ENCODE measurements at regions not wholly inside any gene's neighbourhood (a gene's known extent, or its start where the extent isn't known, plus 50 kb on each side); places are given as distances from the start of the nearest gene placed in this dataset.
"Not testable (repeated sequence)": the region's sequence is repeated elsewhere in the genome, so short reads cannot be mapped to it uniquely, and the experiment has no call there.

DNA sequence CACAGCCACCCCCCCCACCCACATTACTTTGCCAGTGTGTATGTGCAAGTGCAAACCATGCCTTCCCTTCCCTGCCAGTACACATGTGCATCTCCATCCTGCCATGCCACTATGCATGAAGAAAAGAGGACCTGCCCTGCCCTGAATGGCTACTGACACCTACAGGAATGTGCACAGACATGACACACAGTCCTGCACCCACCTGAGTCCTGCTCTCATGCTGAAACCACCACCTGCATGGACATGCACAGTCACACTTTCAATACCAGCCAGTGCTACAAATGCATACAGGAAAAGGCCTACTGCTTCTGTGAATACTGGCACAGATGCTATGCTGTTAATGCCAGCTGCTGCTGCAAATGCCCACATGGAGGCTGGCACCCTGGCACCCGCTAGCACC is 334.4 kb upstream of the DLGAP1 start:
- no peak for DNase-seq

DNA sequence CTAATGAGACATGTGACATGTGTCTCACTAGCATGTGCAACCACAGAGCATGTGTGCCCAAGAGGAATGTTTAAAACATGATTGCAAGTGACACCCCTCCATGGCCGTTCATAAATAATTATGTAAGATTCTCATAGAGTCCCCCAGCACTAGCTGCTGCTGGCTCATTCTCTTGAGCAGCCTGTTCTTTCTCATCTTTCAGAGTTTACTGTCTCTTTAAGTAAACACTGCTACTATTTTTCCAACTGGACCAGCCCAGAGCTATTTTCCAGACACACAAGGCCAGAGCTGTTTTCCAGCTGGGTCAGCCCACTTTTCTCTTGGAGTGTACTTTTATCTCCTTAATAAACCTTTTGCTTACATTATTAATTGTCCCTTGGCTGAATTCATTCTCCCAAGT is 326.8 kb upstream of the DLGAP1 start:
- no peak for DNase-seq

DNA sequence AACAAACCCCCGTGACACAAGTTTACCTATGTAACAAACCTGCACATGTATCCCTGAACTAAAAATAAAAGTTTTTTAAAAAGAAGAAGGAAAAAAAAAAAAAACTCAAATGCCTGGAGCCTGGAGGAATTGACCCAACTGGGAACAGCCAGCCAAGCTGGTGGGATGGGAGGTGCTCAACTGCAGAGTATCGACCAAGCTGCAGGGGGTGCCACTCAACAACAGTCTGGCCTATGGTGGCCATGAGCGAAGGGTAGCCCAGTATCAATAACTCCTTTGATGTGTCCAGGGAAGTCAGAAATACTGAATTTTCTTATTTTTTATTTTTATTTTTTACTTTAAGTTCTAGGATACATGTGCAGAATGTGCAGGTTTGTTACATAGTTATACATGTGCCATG is 310.3 kb upstream of the DLGAP1 start:
- DNase-seq = no peak

DNA sequence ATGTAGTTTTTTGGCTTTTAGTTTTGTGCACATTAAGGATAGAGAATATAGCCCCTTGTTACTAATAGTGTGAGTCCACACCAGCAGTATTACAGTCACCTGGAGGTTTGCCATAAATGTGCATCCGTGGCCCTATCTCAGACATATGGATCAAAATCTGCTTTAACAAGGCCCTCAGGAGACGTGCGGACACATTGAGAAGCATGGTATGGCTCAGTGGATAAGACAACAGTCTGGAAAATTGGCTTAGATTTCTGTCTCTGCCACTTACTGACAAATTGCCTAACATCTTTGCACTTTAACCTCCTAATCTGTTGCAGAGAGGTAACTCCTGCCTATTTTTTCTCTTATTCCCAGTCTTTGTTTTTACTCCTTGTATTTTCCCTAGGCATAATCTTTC is 307.2 kb upstream of the DLGAP1 start:
- DNase-seq = no peak

DNA sequence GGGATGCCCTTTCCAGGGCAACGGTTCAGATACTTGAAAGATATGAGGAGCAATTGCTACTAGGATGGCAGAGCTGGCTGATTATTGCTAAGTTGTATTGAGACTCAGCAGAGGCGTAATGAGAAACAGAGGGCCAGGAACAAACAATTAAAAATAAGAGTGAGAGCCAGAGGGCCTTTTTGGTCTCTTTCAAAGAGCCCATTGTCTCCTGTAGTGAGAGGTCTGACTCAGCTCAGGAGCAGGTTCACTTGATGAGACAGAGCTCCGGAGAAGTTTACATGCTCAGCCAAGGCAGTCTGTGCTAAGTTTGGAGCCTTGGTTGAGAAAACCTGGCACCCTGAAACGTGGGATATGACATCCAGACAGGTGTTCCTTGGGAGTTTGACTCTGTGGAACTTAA is 303.9 kb upstream of the DLGAP1 start:
- DNase-seq = no peak

DNA sequence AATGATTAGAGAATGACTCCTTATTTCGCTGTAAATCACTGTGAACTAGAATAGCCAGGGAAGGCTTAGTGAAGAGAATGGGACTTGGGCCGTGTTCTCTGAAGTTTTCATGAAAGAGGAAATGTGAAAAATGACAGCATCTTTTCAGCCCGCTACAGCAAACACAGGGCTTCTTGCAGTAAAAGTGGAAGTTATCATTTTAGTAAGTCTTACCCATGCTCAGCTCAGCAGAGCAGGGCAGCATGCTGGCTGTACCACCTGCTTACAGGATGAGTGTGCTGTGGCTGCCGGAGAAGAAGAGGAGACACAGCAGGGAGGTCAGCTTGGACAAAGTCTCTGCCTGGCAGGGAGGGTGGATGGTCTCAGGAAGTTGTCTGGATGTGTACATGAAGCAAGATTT is 300.7 kb upstream of the DLGAP1 start:
- DNase-seq = no peak

DNA sequence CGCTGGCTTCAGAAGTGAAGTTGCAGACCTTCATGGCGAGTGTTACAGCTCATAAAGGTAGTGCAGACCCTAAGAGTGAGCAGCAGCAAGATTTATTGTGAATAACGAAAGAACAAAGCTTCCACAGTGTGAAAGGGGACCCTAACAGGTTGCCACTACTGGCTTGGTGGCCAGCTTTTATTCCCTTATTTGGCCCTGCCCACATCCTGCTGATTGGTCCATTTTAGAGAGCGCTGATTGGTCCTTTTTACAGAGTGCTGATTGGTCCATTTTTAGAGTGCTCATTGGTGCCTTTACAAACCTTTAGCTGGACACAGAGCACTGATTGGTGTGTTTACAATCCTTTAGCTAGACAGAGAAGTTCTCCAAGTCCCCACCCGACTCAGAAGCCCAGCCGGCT is 298.0 kb upstream of the DLGAP1 start:
- DNase-seq = not testable (repeated sequence)

DNA sequence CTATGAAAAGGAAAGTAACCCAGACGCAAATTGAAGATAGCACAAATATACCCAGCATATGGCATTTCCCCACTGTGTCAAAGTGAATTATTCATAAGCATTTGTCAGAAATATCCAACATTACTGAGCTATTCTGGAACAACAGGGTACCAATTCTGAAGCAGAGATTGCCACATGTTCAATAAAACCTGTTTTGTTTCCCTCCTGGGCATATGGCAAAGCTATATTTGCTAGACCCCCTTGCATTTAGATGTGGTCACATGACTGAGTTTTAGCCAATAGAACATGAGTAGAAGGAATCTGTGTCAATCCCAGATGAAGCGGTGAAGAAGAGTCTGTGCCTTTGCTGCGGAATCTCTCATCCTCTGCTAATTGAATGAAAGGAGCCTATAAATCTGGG is 296.4 kb upstream of the DLGAP1 start:
- DNase-seq = no peak

DNA sequence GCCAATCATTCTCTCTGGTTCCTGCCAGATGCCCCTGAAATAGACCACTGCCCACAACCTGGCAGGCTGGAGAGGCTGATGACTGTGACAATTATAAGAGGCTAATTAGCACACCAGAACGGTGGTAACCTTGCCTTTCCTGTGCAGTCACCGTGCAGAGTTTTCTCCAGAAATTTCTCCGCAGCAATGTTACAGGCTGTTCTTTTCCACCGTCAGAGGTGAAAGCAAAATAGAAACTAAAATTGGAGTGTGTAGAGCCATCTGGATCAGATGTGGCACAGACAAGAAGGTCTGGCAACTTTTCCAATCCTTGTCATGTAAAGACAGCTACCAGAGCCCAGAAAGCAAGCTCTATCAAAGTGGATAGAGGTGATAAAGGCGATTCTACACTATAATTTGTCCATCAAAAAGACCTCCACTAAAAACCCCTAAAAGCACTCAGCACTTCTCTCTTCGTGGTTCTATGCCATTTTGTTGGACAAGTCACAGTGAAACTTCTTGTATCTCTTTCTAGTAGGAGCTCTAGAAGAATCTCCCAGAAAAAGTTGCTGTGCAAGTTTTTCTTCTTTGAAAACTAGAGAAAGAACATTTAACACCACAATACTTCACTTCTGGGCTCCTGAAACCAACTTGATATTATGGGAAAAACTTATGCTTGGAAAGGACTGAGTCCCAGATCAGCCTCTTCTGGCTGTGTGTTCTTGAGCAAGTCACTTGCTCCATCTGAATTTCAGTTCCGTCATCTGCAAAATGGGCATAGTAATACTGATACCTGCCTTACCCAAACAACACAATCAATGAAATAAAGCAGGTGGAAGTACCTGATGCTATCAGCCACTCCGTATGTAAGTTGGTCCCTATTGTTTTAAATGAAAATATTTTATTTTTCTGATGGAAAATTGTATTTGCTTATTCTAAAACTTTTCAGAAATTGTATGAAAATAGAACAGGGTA is 295.6 kb upstream of the DLGAP1 start:
- DNase-seq = no peak

DNA sequence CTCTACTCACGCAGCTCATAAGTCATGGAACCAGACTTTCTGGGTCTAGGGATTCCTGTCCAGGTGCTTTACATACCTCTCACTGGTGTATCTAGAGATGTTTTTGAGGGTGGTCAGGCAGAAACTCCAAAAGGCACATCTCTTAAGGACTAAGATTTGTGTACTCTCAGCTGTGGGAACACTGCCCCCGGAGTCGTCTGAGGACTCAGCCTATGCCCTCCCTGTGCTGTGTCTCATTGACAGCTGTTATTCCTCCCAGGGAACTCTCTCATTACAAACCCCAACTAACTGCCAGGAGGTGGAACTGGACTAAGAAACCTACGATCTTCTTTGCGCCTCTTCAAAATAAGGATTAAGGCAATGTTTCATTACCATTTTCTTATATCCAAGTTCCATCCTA is 293.9 kb upstream of the DLGAP1 start:
- DNase-seq = no peak

DNA sequence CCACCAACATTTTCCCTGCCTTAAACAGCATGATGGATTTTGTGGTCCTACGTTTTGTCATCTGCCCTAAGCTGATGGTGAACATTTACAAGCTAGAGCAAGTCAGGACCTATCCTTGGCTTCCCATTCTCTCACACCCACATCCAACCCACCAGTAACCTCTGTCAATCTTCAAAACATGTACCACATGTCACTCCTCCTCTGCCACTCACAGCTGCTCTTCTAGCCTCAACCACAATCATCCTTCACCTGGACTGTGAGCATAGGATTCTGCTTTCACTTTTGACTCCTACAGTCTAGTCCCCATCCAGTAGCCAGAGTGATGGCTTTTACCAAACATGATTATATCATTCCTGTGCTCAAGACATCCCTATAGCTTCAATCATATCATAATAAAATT is 279.8 kb upstream of the DLGAP1 start:
- DNase-seq = no peak

DNA sequence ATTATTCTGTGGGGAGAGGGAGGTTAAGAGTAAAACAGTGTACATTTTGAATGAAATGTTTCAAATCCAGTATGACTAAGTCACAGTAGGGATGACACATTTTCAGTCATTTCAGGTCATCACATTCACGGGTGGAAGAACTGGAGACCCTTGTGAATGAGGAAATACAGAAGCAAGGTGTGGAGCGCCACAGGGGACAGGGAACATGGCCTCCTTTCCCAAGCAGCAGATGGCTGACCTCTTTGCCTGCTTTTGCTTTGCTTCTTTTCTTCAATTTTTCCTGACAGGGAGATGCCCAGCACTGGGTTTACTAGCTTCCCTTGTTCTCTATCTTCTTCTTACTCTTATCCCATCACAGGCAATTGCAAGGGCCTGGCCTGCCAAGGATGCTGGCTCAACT is 278.9 kb upstream of the DLGAP1 start:
- no peak for DNase-seq

DNA sequence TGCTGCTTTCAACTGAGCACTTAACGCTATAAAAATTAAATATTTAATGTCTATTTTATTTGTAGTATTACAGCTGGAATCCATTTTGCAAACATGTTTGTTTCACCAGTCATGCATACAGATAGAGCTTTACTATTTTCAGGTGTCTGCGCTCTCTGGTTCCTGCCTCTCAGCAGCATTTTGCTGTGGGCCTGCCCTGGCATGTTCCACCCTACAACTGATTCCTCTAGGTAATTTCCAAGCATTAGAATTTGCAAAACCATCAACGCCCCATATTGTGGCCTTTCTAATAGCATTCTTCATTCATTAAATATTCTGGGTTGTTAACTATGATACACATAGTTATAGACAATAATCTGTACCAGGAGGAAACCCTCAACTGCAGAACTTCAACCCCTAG is 266.4 kb upstream of the DLGAP1 start:
- no peak for DNase-seq

DNA sequence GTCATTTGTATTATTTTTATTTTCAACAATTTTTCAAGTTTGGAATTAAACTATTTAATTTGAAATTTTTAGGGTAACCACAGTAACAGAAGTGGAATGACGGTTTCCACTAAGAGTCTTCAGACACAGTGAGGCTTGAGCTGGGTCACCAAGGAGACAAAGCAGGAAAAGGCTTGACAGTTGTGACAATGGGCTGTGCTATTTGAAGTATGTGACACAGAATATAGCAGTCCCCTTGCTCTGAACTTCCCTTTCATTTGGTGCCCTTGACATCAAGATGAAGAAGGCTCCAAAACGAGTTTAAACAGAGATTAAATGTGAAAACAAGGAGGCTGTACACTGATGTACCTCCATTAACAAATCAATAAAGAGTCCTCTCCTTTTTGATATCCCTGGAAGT is 265.4 kb upstream of the DLGAP1 start:
- no peak for DNase-seq

DNA sequence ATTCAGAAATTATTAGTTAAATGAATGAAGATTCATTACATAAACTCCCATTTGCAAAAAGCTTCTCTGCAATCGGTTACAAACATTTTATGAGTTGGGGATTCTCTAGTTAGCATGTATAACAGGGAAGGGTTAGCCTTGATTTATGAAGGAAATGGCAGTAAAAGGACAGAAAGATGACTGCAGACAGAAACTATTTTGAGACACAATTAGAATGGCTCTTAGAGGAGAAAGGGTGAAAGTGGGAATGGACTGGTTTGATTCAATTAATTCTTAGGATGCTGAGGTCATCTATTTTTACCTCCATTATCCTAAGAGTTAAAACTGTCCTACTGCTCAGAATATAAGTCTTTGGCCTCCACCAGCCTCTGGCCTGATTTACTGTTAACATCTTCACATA is 250.8 kb upstream of the DLGAP1 start:
- no peak for DNase-seq

DNA sequence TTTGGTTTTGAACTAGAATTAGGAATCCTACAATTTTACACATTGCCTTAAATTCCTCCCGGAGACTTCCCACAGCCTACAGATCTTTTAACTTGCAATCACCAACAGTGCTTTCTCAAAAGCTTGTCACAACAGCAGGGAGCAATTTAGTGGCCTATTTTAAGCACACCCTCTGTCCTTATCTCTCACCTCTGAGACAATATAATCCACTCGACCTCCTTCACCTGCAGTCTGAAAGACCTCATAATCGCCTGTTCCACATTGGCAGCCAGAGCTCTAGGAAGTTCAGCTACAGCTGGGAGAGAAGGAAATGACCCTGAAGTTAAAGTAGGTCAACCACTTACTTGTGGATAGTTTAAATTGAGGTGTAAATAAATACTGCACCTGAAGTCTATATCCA is 249.7 kb upstream of the DLGAP1 start:
- no peak for DNase-seq

DNA sequence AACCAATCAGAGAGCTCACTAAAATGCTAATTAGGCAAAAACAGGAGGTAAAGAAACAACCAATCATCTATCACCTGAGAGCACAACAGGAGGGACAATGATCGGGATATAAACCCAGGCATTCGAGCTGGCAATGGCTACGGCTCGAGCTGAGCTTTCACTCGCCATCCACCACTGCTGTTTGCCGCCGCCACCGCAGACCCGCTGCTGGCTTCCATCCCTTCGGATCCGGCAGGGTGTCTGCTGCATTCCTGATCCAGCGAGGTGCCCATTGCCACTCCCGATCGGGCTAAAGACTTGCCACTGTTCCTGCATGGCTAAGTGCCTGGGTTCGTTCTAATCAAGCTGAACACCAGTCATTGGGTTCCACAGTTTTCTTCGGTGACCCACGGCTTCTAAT is 236.7 kb upstream of the DLGAP1 start:
- DNase-seq = no peak

DNA sequence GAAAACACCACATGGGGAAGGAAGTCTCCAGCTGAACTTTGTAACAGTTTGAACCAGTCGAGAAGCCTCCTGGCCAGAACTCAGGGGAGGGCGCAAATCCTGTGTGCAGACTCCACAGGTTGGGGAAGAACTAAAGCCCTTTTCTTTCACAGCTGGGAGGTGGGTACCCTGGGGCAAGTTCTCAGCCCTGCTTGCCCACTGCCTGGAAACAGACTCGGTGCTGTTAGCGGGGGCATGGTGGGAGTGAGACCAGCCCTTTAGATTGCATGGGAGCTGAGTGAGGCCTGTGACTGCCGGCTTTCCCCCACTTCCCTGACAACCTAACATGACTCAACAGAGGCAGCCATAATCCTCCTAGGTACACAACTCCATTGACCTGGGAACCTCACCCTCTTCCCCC is 223.6 kb upstream of the DLGAP1 start:
- DNase-seq = not testable (repeated sequence)

DNA sequence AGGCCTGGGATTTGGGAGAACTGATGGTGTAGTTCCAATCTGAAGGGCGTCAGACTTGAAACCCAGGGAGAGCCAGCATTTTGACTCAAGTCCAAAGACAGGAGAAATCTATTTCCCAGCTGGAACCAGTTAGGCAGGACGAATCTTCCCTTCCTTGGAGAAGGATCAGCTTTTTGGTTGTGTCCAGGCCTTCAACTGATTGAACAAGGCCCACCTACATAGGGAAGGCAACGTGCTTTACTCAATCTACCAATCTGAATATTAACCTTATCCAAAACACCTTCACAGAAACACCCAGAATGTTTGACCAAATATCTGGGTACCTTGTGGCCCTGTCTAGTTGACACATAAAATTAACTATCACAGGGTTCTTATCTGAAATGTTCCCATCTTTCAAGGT is 221.9 kb upstream of the DLGAP1 start:
- no peak for DNase-seq

DNA sequence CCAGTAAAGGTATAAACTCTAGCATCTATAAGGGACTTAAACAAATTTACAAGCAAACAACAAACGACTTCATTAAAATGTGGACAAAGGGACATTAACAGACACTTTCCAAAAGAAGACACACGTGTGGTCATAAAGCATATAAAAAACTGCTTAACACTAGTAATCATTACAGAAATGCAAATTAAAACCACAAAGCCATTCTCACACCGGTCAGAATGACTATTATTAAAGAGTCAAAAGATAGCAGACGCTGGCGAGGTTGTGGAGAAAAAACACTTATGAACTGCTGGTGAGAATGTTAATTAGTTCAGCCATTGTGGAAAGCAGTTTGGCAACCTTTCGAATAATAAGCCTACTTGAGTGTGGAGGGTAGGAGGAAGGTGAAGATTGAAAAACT is 217.1 kb upstream of the DLGAP1 start:
- no peak for DNase-seq

DNA sequence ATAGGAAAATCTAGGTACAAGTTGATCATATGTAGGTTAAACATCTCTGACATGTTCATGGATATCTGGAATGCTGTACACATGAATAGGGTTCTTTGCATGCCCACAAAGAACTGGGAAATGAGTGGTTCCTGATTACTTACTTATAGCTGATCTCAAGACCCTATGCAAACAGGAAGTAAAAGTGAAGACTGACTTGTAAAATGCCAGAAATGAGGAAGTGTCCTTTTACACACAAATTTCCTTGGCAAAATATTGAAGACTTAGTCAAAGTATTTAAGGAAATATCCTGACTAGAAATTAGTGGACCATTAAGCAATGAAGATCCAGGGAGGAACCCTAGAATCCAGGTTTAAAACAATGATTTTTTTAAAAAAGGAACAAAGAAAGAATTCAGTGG is 203.7 kb upstream of the DLGAP1 start:
- no peak for DNase-seq

DNA sequence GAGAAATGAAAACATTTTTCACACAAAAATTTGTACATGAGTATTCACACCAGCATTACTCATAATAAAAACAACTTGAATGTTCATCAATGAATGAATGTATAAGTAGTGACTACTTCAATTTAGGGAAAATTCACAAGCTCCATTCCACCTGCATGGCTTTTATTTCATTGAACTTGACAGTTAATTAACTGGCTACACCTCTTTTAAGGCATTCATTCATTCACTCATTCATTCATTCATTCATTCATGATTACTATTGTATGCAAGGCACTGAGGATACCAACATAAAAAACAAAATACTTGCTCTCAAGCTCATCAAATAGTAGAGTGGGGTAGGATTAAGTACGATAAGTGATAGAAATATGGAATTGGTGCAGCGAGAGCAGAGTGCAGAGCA is 198.3 kb upstream of the DLGAP1 start:
- DNase-seq = no peak

DNA sequence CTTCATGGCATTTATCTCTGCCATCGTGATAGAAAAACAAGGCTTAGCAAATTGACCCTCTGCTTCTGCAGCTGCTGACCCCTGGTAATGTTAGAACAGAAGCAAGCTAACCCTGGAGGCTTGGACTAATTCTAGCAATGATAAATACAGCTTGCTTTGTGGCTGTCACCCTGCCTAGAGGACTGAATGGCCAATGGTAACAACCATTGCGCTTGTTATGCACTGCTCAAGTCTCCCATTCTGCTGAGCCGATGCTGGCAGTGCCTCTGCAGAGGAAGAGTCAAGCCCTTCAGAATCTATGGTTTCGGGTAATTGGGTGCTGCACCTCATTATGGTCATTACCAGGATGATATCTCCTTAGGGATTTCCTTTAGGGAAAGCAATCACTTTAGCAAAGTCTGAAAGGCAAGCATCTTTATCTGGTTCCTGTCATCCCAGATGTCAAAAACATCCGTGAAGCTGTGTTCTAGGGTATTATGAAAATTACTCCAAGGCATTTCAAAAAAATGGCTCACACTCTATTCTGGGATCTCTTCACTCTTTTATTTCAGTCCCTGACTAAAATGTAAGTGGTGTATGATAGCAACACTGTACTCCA is 186.8 kb upstream of the DLGAP1 start:
- DNase-seq = no peak
